ENCODE measurements at regions not wholly inside any gene's neighbourhood (a gene's known extent, or its start where the extent isn't known, plus 50 kb on each side); places are given as distances from the start of the nearest gene placed in this dataset.

- Histone ChIP-seq H3K9ac (ENCODE audit: insufficient read depth in 1 of 2, low read depth in 2 of 2, low read length in 2 of 2) (no peak overlapping the region), H2AFZ (ENCODE audit: low read depth, low read length) (no peak overlapping the region), H3K79me2 (ENCODE audit: control insufficient read depth, insufficient read depth, low read length) (no peaks in the 10 kb centered on the region), H3K4me1 (replicated peaks in 1 of 2; ENCODE audit: control insufficient read depth in 2 of 2, insufficient read depth in 2 of 2, low read length in 2 of 2) (no peaks in the 10 kb centered on the region), H4K20me1 (replicated peaks; ENCODE audit: control insufficient read depth, insufficient read depth, low read length) (no peaks in the 10 kb centered on the region), H3K4me2 (ENCODE audit: insufficient read depth, low read length) (no peak overlapping the region), H3K27ac (ENCODE audit: extremely low read depth, low read depth, low read length) (no peak overlapping the region), H3K9me3 (replicated peaks; ENCODE audit: control insufficient read depth, insufficient read depth, low read depth, low read length) (peaks cover 2% of the 10 kb centered on the region; the same call in 1 of the 2 replicates), H3K27me3 (ENCODE audit: control insufficient read depth in 2 of 2, insufficient read depth in 2 of 2, low read length in 2 of 2) (no peaks in the 10 kb centered on the region), H3K9me1 (ENCODE audit: control insufficient read depth, insufficient read depth, low read length) (no peaks in the 10 kb centered on the region), H3K4me3 (no peak overlapping the region), H3K36me3 (ENCODE audit: control insufficient read depth, insufficient read depth, low read length) (no peaks in the 10 kb centered on the region)
- in situ Hi-C loops (cut with MboI), result no loop called here
- FAIRE-seq, result no peak
- POLR2A ChIA-PET, result no interaction called here
- BruUV-seq (replicated peaks), result no TSS peak
- no peak for ATAC-seq
- no peak for DNase-seq (ENCODE audit: extremely low read depth in 1 of 4, low spot score in 3 of 4)
- intact Hi-C loops (cut with micrococcal nuclease), result no loop called here
- CTCF ChIA-PET (ENCODE audit: low intra/inter-chr PET ratio), result no interaction called here
- 0% methylated on average over 2 of the region's 2 CpGs for WGBS (ENCODE audit: insufficient coverage, low coverage, missing lambda C conversion rate)
- TF ChIP-seq TCF7L2 (IDR thresholded peaks at IDR 0.05; ENCODE audit: low read depth, low read length) (no peak), RAD21 (CRISPR knock-in tag; conservative IDR thresholded peaks at IDR 0.05 in 1 of 2, IDR thresholded peaks at IDR 0.05 in 1 of 2) (no peak), DDX20 (tag; IDR thresholded peaks at IDR 0.05; ENCODE audit: low read depth) (no peak), KLF1 (tag; IDR thresholded peaks at IDR 0.05) (no peak), RAD51 (IDR thresholded peaks at IDR 0.05; ENCODE audit: borderline replicate concordance, low read depth) (no peak), ZNF3 (CRISPR knock-in tag; IDR thresholded peaks at IDR 0.05) (no peak), E2F1 (CRISPR knock-in tag; IDR thresholded peaks at IDR 0.05) (no peak), ZNF124 (CRISPR knock-in tag; IDR thresholded peaks at IDR 0.05) (no peak), ZNF175 (CRISPR knock-in tag; IDR thresholded peaks at IDR 0.05; ENCODE audit: low read depth) (no peak), NCOA2 (IDR thresholded peaks at IDR 0.05; ENCODE audit: partially characterized antibody in 2 of 2) (no peak), HDAC1 (IDR thresholded peaks at IDR 0.05) (no peak), RFX5 (IDR thresholded peaks at IDR 0.05; ENCODE audit: low read depth, low read length) (no peak), RUNX1 (IDR thresholded peaks at IDR 0.05; ENCODE audit: low read depth) (no peak), TFAP4 (CRISPR knock-in tag; IDR thresholded peaks at IDR 0.05; ENCODE audit: borderline replicate concordance) (no peak), SAP30 (IDR thresholded peaks at IDR 0.05; ENCODE audit: borderline replicate concordance, insufficient read depth, low read depth, low read length, poor library complexity, severe bottlenecking) (no peak)
These were observed 746.6 kb upstream of the B3GALT2 start for GRCh38 chr1:193932979-193933378.

All from K562 (cell line).